RWPE2 (cell line): ENCODE measurements at regions not wholly inside any gene's neighbourhood (a gene's known extent, or its start where the extent isn't known, plus 50 kb on each side); places are given as distances from the start of the nearest gene placed in this dataset.

Experiments used
- ATAC-seq: fragments of 200-7000 bp; cut with Tn5 transposase; 3 replicates; pipeline ENCODE4 v1.9.1; 2021; ENCODE audit warnings: low read depth
- DNase-seq: peaks from one replicate; pipeline ENCODE4 v3.0.0-alpha.2; 2020; ENCODE audit warnings: low spot score
- H3K27ac ChIP-seq: fragments of 450-650 bp; 2 replicates; pipeline ENCODE4 v1.5.1; 2017; ENCODE audit warnings: mild to moderate bottlenecking; ENCODE audit not compliant: poor library complexity, severe bottlenecking
- H3K27me3 ChIP-seq: fragments of 250-450 bp; sonication (Bioruptor Pico); 2 replicates; pipeline ENCODE4 v1.5.1; 2021; ENCODE audit warnings: mild to moderate bottlenecking, moderate library complexity; ENCODE audit not compliant: insufficient read depth, poor library complexity, severe bottlenecking
- H3K36me3 ChIP-seq: fragments of 250-450 bp; sonication (Bioruptor Pico); 2 replicates; pipeline ENCODE4 v1.5.1; 2020; ENCODE audit warnings: low read depth, mild to moderate bottlenecking, moderate library complexity
- H3K4me1 ChIP-seq: fragments of 250-450 bp; sonication (Bioruptor Pico); 2 replicates; pipeline ENCODE4 v1.5.1; 2021; ENCODE audit warnings: mild to moderate bottlenecking, moderate library complexity; ENCODE audit not compliant: insufficient read depth, poor library complexity, severe bottlenecking
- H3K4me3 ChIP-seq: fragments of 250-450 bp; sonication (Bioruptor Pico); 2 replicates; pipeline ENCODE4 v1.5.1; 2021; ENCODE audit warnings: mild to moderate bottlenecking, moderate library complexity; ENCODE audit not compliant: severe bottlenecking
- H3K9me3 ChIP-seq: fragments of 250-450 bp; sonication (Bioruptor Pico); 2 replicates; pipeline ENCODE4 v1.5.1; 2021; ENCODE audit warnings: mild to moderate bottlenecking, moderate library complexity; ENCODE audit not compliant: severe bottlenecking
- TF ChIP-seq, protein P1 (sequence below): fragments of 450-650 bp; IDR thresholded peaks from one replicate; pipeline ENCODE4 v1.5.1; 2017; ENCODE audit warnings: mild to moderate bottlenecking, moderate library complexity; ENCODE audit not compliant: poor library complexity, severe bottlenecking

DNA sequence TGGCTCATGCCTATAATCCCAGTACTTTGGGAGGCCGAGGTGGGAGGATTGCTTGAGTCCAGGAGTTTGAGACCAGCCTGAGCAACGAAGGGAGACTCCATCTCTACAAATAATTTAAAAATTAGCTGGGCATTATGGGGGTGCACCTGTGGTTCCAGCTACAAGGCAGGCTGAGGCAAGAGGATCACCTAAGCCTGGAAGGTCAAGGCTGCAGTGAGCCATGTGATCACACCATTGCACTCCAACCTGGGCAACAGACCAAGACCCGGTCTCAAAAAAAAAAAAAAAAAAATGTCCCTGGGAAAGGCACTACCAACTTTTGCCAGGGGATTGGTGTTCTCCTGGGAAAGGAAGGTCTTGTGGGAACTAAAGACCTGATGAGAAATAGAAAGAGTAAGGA, 134.2 kb upstream of the AUTS2 start:
- Histone ChIP-seq H3K36me3 (no peaks in the 10 kb centered on the region), H3K27me3 (no peaks in the 10 kb centered on the region), H3K9me3 (peaks cover 3% of the 10 kb centered on the region), H3K27ac (no peak overlapping the region), H3K4me1 (no peaks in the 10 kb centered on the region), H3K4me3 (no peak overlapping the region)
- no peak for ATAC-seq
- no peak for DNase-seq
- TF ChIP-seq, protein P1, sequence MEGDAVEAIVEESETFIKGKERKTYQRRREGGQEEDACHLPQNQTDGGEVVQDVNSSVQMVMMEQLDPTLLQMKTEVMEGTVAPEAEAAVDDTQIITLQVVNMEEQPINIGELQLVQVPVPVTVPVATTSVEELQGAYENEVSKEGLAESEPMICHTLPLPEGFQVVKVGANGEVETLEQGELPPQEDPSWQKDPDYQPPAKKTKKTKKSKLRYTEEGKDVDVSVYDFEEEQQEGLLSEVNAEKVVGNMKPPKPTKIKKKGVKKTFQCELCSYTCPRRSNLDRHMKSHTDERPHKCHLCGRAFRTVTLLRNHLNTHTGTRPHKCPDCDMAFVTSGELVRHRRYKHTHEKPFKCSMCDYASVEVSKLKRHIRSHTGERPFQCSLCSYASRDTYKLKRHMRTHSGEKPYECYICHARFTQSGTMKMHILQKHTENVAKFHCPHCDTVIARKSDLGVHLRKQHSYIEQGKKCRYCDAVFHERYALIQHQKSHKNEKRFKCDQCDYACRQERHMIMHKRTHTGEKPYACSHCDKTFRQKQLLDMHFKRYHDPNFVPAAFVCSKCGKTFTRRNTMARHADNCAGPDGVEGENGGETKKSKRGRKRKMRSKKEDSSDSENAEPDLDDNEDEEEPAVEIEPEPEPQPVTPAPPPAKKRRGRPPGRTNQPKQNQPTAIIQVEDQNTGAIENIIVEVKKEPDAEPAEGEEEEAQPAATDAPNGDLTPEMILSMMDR = no peak

DNA sequence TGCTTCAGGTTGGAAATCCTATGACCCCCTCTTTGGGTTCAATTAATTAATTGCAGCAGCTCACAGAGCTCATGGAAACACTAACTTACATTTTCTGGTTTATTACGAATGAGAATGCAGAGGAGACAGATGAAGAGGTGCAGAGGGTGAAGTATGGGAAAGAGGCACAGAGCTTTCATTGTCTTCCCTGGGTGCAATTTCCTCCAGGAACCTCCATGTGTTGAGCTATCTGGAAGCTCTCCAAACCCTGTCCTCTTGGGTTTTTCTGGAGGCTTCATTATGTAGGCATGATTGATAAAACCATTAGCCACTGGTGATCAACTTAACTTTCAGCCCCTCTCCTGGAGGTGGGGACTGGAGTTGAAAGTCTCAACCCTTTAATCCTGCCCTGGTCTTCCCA, 133.0 kb upstream of the AUTS2 start:
- H3K27me3 ChIP-seq = no peaks in the 10 kb centered on the region
- no peaks in the 10 kb centered on the region for H3K36me3 ChIP-seq
- TF ChIP-seq, protein P1 = no peak
- no peak overlapping the region for H3K4me3 ChIP-seq
- no peak for ATAC-seq
- peaks cover 3% of the 10 kb centered on the region for H3K9me3 ChIP-seq
- H3K27ac ChIP-seq = no peak overlapping the region
- no peak for DNase-seq
- H3K4me1 ChIP-seq = no peaks in the 10 kb centered on the region

- H3K4me1 ChIP-seq = no peaks in the 10 kb centered on the region
- ATAC-seq = no peak
- no peak overlapping the region for H3K4me3 ChIP-seq
- no peak for DNase-seq
- H3K9me3 ChIP-seq = peaks cover 3% of the 10 kb centered on the region
- H3K27ac ChIP-seq = no peak overlapping the region
- H3K36me3 ChIP-seq = no peaks in the 10 kb centered on the region
- no peaks in the 10 kb centered on the region for H3K27me3 ChIP-seq
- TF ChIP-seq, protein P1 = no peak
These were observed 130.4 kb upstream of the AUTS2 start for GRCh38 chr7:69467826-69468225.

DNA sequence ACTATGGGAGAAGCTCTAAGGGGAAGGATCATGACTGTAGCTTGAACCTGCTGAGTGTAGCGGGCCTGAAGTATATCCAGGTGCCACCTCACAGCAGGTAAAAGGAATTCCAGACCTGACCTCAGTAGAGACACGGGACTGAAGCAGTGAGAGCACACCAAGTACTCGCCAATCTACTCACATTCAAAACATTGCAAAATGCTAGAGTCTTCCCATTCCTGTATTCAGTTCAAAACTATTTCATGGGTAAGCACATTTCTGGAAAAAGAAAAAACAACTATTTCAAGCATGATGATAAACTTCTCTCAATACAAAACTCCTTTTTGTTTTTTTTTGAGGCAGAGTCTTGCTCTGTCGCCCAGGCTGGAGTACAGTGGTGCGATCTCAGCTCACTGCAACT, 121.9 kb upstream of the AUTS2 start:
- TF ChIP-seq, protein P1 = no peak
- no peaks in the 10 kb centered on the region for H3K27me3 ChIP-seq
- H3K4me3 ChIP-seq = no peak overlapping the region
- H3K9me3 ChIP-seq = no peaks in the 10 kb centered on the region
- no peak for DNase-seq
- H3K27ac ChIP-seq = no peak overlapping the region
- no peaks in the 10 kb centered on the region for H3K36me3 ChIP-seq
- ATAC-seq = no peak
- no peaks in the 10 kb centered on the region for H3K4me1 ChIP-seq

GRCh38 chr7:69482676-69483075, 115.6 kb upstream of the AUTS2 start:
- no peaks in the 10 kb centered on the region for H3K9me3 ChIP-seq
- no peak overlapping the region for H3K27ac ChIP-seq
- DNase-seq (no peak), ATAC-seq (no peak)
- no peaks in the 10 kb centered on the region for H3K36me3 ChIP-seq
- no peaks in the 10 kb centered on the region for H3K4me1 ChIP-seq
- no peak overlapping the region for H3K4me3 ChIP-seq
- no peaks in the 10 kb centered on the region for H3K27me3 ChIP-seq
- TF ChIP-seq, protein P1 = no peak
